KMS-11 (cell line): ENCODE measurements at regions not wholly inside any gene's neighbourhood (a gene's known extent, or its start where the extent isn't known, plus 50 kb on each side); places are given as distances from the start of the nearest gene placed in this dataset.

Source experiments
- H2AFZ ChIP-seq: fragments of 200-600 bp; sonication (generic); 2 replicates; pipeline ENCODE4 v1.6.1; 2016; ENCODE audit warnings: antibody characterized with exemption, mixed run types, low read depth
- H3K27ac ChIP-seq: fragments of 200-600 bp; sonication (generic); 2 replicates; pipeline ENCODE4 v1.6.1; 2016; ENCODE audit warnings: mild to moderate bottlenecking, mixed run types
- H3K27me3 ChIP-seq: fragments of 200-600 bp; sonication (generic); 2 replicates; pipeline ENCODE4 v1.6.1; 2017; ENCODE audit warnings: mild to moderate bottlenecking, low read depth, mixed run types, moderate library complexity; ENCODE audit not compliant: insufficient read depth
- H3K36me3 ChIP-seq: fragments of 200-600 bp; sonication (generic); 2 replicates; pipeline ENCODE4 v1.6.1; 2017; ENCODE audit warnings: mild to moderate bottlenecking, mixed run types; ENCODE audit not compliant: insufficient read depth
- H3K4me1 ChIP-seq: fragments of 200-600 bp; sonication (generic); 2 replicates; pipeline ENCODE4 v1.6.1; 2016; ENCODE audit warnings: mild to moderate bottlenecking, low read depth, mixed run types; ENCODE audit not compliant: poor library complexity, severe bottlenecking
- H3K4me2 ChIP-seq: fragments of 200-600 bp; sonication (generic); 2 replicates; pipeline ENCODE4 v1.7.0; 2016; ENCODE audit warnings: mild to moderate bottlenecking, mixed run types
- H3K4me3 ChIP-seq: fragments of 200-600 bp; sonication (generic); IDR thresholded peaks from 2 replicates; pipeline ENCODE4 v1.6.1; 2017; ENCODE audit warnings: low read depth, low read length, mixed read lengths; ENCODE audit not compliant: insufficient read depth
- H3K79me2 ChIP-seq: fragments of 200-600 bp; sonication (generic); 2 replicates; pipeline ENCODE4 v1.6.1; 2016; ENCODE audit warnings: low read depth, mixed run types; ENCODE audit not compliant: insufficient read depth
- H3K9ac ChIP-seq: fragments of 200-600 bp; sonication (generic); 2 replicates; pipeline ENCODE4 v1.6.1; 2016; ENCODE audit warnings: mild to moderate bottlenecking, mixed run types
- H4K20me1 ChIP-seq: fragments of 200-600 bp; sonication (generic); 2 replicates; pipeline ENCODE4 v1.6.1; 2016; ENCODE audit warnings: mild to moderate bottlenecking, mixed run types; ENCODE audit not compliant: insufficient read depth
- TF ChIP-seq, protein P1 (sequence below): fragments of 200-600 bp; sonication (generic); conservative IDR thresholded peaks from 2 replicates; pipeline ENCODE4 v1.6.1; 2017; ENCODE audit warnings: low read depth, mild to moderate bottlenecking, antibody characterized with exemption, low read length, moderate library complexity, mixed read lengths

DNA sequence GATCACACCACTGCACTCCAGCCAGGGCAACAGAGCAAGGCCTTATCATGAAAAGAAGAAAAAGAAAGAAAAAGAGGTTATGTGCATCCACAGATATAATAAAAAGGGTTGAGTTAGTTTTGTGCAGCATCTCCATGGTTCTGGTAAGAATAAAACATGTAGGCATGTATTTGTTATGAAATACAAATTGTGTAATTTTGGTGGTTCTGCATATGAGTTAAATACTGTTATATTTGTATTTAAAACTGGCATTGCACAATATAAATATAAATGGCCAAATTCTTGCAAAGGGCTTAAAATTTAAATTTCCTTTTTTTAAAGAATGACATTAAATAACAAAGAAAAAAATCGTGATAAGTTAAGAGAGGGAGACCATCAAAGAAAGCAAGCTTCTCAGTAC, 159.1 kb upstream of the PREP start:
- TF ChIP-seq, protein P1, sequence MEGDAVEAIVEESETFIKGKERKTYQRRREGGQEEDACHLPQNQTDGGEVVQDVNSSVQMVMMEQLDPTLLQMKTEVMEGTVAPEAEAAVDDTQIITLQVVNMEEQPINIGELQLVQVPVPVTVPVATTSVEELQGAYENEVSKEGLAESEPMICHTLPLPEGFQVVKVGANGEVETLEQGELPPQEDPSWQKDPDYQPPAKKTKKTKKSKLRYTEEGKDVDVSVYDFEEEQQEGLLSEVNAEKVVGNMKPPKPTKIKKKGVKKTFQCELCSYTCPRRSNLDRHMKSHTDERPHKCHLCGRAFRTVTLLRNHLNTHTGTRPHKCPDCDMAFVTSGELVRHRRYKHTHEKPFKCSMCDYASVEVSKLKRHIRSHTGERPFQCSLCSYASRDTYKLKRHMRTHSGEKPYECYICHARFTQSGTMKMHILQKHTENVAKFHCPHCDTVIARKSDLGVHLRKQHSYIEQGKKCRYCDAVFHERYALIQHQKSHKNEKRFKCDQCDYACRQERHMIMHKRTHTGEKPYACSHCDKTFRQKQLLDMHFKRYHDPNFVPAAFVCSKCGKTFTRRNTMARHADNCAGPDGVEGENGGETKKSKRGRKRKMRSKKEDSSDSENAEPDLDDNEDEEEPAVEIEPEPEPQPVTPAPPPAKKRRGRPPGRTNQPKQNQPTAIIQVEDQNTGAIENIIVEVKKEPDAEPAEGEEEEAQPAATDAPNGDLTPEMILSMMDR, result no peak
- Histone ChIP-seq H3K27me3 (no peaks in the 10 kb centered on the region), H4K20me1 (no peaks in the 10 kb centered on the region), H3K79me2 (no peaks in the 10 kb centered on the region), H3K4me2 (no peak overlapping the region), H3K4me1 (no peaks in the 10 kb centered on the region), H3K9ac (no peak overlapping the region), H2AFZ (no peak overlapping the region), H3K4me3 (no peak overlapping the region), H3K27ac (no peak overlapping the region), H3K36me3 (no peaks in the 10 kb centered on the region)

DNA sequence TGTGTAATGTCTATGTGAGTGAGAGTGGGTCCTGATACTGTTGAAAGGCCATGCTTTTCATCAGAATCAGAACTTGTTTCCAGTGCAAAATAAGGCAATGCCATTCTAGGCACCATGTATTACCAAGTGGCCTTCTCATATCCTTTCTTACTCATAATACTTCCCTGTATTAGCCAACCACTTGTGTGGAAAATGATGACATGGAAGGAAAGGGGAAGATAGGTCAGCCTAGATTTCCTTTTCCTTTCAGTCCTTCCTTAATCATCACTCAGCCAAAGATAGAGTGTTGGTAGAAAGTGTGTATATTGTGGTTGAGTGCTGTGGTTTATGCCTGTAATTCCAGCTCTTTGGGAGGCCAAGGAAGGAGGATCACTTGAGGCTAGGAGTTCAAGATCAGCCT, 158.6 kb upstream of the PREP start:
- no peak overlapping the region for H2AFZ ChIP-seq
- no peak overlapping the region for H3K4me2 ChIP-seq
- H3K27me3 ChIP-seq, result no peaks in the 10 kb centered on the region
- no peaks in the 10 kb centered on the region for H3K4me1 ChIP-seq
- no peak overlapping the region for H3K4me3 ChIP-seq
- no peaks in the 10 kb centered on the region for H3K36me3 ChIP-seq
- no peak overlapping the region for H3K27ac ChIP-seq
- TF ChIP-seq, protein P1, result no peak
- no peaks in the 10 kb centered on the region for H3K79me2 ChIP-seq
- H4K20me1 ChIP-seq, result no peaks in the 10 kb centered on the region
- H3K9ac ChIP-seq, result no peak overlapping the region

DNA sequence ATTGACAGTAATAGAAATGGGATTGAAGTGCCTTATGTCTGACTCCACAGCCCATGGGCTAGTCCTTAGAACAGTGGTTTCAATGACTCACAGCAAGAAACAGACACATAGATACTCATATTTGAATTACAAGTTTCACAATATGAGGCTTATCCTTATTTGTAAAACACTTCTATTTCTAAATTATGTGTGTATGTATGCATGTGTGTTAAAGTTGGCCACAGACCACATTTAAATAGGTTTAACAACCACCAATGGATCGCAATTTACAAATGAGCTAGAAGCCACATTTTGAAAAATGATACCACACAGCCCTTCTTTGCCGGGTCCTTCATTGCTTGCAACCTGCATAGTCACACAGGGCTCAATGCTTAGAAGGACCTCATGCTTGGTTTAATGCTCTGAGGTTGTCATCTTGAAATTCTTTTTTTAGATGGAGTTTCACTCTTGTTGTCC, 157.8 kb upstream of the PREP start:
- Histone ChIP-seq H3K27me3 (no peaks in the 10 kb centered on the region), H3K4me3 (no peak overlapping the region), H3K9ac (no peak overlapping the region), H3K4me2 (no peak overlapping the region), H3K4me1 (no peaks in the 10 kb centered on the region), H4K20me1 (no peaks in the 10 kb centered on the region), H3K79me2 (no peaks in the 10 kb centered on the region), H3K27ac (no peak overlapping the region), H2AFZ (no peak overlapping the region), H3K36me3 (no peaks in the 10 kb centered on the region)
- TF ChIP-seq, protein P1, result no peak

DNA sequence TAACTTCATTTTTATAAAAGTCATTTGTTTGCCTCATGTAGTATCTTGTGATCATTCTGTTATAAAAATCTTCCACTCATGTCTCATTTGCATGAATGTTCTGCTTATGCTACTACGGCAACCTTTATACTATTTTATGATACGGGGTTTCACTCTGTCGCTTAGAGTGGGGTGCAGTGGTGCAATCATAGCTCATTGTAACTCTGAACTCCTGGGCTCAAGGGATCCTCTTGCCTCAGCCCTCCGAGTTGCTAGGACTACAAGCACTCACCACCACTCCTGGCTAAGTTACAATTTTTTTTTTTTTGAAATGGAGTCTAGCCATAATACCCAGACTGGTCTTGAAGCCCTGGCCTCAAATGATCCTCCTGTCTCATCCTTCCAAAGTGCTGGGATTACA, 154.4 kb upstream of the PREP start:
- Histone ChIP-seq H3K27me3 (no peaks in the 10 kb centered on the region), H3K36me3 (no peaks in the 10 kb centered on the region), H4K20me1 (no peaks in the 10 kb centered on the region), H3K9ac (no peak overlapping the region), H3K4me3 (no peak overlapping the region), H3K4me2 (no peak overlapping the region), H2AFZ (no peak overlapping the region), H3K4me1 (no peaks in the 10 kb centered on the region), H3K27ac (no peak overlapping the region), H3K79me2 (no peaks in the 10 kb centered on the region)
- TF ChIP-seq, protein P1, result no peak
